Endothelial cell (in vitro differentiated cells): ENCODE measurements at regions not wholly inside any gene's neighbourhood (a gene's known extent, or its start where the extent isn't known, plus 50 kb on each side); places are given as distances from the start of the nearest gene placed in this dataset.

Experiments used
- DNase-seq: peaks from one replicate; pipeline ENCODE4 v3.0.0; 2021; ENCODE audit warnings: low spot score
- H3K27ac Mint-ChIP-seq: one replicate; pipeline ENCODE4 v1.8.0; 2021; ENCODE audit warnings: mixed read lengths, inconsistent platforms; ENCODE audit not compliant: unreplicated experiment
- H3K27me3 Mint-ChIP-seq: one replicate; pipeline ENCODE4 v1.8.0; 2021; ENCODE audit warnings: mild to moderate bottlenecking, moderate library complexity, mixed read lengths, inconsistent platforms; ENCODE audit not compliant: unreplicated experiment
- H3K36me3 Mint-ChIP-seq: one replicate; pipeline ENCODE4 v1.8.0; 2021; ENCODE audit warnings: mild to moderate bottlenecking, low read depth, mixed read lengths, inconsistent platforms; ENCODE audit not compliant: unreplicated experiment
- H3K4me1 Mint-ChIP-seq: one replicate; pipeline ENCODE4 v1.8.0; 2021; ENCODE audit warnings: mild to moderate bottlenecking, mixed read lengths, inconsistent platforms; ENCODE audit not compliant: unreplicated experiment
- H3K4me3 Mint-ChIP-seq: one replicate; pipeline ENCODE4 v1.8.0; 2021; ENCODE audit warnings: mild to moderate bottlenecking, mixed read lengths, inconsistent platforms; ENCODE audit not compliant: unreplicated experiment
- H3K9me3 Mint-ChIP-seq: one replicate; pipeline ENCODE4 v1.8.0; 2021; ENCODE audit warnings: mixed read lengths, inconsistent platforms; ENCODE audit not compliant: unreplicated experiment
- TF ChIP-seq, protein P1 (sequence below): fragments of 200-600 bp; sonication (generic); IDR thresholded peaks from one replicate; pipeline ENCODE4 v1.5.0; 2021; ENCODE audit warnings: antibody characterized with exemption; ENCODE audit not compliant: unreplicated experiment

DNA sequence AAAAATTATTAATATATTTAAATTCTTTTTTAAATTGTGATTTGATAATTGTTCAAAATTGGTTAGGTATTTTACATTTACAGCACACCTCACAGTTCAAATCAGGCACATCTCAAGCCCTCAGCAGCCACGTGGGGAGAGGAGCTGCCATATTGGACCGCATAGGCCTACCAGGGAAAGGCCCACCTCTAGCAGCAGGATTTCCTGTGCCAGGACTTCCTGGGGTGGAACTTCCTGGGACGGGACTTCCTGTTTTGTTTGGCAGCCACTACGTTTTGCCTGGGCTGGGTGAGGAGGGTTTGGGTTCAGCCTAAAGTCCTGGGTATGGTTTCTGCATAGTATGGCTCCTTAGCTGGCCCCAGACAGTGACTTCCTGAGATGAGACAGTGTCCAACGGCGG lies 298.5 kb upstream of the FOXF1 start:
- Mint-ChIP-seq H3K27ac (peak overlapping the region; percentile 65), H3K27me3 (peaks cover 12% of the 10 kb centered on the region), H3K4me1 (peaks cover 5% of the 10 kb centered on the region), H3K36me3 (peaks cover 15% of the 10 kb centered on the region), H3K4me3 (no peak overlapping the region), H3K9me3 (peaks cover 4% of the 10 kb centered on the region)
- TF ChIP-seq, protein P1, sequence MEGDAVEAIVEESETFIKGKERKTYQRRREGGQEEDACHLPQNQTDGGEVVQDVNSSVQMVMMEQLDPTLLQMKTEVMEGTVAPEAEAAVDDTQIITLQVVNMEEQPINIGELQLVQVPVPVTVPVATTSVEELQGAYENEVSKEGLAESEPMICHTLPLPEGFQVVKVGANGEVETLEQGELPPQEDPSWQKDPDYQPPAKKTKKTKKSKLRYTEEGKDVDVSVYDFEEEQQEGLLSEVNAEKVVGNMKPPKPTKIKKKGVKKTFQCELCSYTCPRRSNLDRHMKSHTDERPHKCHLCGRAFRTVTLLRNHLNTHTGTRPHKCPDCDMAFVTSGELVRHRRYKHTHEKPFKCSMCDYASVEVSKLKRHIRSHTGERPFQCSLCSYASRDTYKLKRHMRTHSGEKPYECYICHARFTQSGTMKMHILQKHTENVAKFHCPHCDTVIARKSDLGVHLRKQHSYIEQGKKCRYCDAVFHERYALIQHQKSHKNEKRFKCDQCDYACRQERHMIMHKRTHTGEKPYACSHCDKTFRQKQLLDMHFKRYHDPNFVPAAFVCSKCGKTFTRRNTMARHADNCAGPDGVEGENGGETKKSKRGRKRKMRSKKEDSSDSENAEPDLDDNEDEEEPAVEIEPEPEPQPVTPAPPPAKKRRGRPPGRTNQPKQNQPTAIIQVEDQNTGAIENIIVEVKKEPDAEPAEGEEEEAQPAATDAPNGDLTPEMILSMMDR, result no peak
- peak; percentile 24 for DNase-seq

DNA sequence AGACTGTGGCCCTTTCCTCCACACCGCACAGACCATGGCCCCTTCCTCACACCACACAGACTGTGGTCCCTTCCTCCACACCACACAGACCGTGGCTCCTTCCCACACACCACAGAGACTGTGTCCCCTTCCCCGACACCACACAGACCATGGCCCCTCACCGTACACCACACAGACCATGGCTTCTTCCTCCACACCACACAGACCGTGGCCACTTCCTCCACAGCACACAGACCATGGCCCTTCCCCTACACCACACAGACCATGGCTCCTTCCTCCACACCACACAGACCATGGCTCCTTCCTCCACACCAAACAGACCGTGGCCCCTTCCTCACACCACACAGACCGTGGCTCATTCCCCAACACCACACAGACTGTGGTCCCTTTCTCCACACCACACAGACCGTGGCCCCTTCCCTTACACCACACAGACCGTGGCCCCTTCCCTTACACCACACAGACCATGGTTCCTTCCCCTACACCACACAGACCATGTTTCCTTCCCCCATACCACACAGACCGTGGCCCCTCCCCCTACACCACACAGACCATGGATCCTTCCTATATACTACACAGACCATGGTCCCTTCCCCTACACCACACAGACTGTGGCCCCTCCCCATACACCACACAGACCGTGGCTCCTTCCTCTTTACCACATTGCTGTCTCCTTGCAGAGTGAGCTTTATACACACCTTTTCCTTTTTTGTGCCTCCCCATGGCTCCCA lies 297.5 kb upstream of the FOXF1 start:
- Mint-ChIP-seq H3K27me3 (peaks cover 12% of the 10 kb centered on the region), H3K36me3 (peaks cover 15% of the 10 kb centered on the region), H3K9me3 (peaks cover 4% of the 10 kb centered on the region), H3K27ac (peak overlapping the region; percentile 67), H3K4me3 (peak overlapping the region; percentile 47), H3K4me1 (peaks cover 5% of the 10 kb centered on the region)
- no peak for DNase-seq
- TF ChIP-seq, protein P1, result no peak

DNA sequence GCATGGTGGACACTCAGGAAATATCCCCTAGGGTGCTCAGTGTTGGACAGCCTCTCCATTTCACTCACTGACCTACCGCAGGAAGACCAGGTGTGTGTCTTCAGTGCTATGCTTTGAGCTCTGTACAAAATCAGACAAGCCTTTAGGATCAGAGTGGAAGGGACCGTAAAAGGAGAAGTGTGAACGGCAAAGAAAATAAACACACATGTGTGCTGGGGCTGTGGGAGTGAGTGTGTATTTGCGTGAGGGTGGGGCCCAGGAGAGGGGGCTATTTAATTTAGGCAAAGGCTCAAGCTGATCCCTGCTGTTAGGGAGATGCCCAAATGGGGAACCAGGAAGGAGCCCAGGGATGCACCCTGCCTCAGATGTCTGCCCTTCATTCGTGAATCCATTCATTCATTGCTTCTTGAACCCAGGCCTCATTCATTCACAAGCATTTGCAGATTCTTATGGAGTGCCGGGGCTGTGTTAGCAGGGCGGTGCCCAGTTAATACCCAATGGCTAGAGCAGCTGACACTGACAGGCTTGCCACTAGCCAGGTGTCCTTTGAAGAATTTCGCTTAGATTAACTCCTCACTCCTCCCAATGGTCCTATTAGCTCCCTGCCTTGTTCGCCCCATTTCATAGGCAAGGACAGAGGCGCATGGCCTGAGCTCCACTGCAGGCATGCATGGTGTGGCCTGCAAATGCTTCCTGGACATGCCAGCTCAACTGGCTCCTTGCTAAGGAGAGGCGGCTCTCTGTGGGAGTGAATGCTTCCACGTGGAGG lies 296.7 kb upstream of the FOXF1 start:
- no peak overlapping the region for H3K27ac Mint-ChIP-seq
- H3K9me3 Mint-ChIP-seq, result peaks cover 4% of the 10 kb centered on the region
- H3K4me1 Mint-ChIP-seq, result peaks cover 5% of the 10 kb centered on the region
- peaks cover 12% of the 10 kb centered on the region for H3K27me3 Mint-ChIP-seq
- H3K36me3 Mint-ChIP-seq, result peaks cover 15% of the 10 kb centered on the region
- TF ChIP-seq, protein P1, result no peak
- no peak for DNase-seq
- no peak overlapping the region for H3K4me3 Mint-ChIP-seq

DNA sequence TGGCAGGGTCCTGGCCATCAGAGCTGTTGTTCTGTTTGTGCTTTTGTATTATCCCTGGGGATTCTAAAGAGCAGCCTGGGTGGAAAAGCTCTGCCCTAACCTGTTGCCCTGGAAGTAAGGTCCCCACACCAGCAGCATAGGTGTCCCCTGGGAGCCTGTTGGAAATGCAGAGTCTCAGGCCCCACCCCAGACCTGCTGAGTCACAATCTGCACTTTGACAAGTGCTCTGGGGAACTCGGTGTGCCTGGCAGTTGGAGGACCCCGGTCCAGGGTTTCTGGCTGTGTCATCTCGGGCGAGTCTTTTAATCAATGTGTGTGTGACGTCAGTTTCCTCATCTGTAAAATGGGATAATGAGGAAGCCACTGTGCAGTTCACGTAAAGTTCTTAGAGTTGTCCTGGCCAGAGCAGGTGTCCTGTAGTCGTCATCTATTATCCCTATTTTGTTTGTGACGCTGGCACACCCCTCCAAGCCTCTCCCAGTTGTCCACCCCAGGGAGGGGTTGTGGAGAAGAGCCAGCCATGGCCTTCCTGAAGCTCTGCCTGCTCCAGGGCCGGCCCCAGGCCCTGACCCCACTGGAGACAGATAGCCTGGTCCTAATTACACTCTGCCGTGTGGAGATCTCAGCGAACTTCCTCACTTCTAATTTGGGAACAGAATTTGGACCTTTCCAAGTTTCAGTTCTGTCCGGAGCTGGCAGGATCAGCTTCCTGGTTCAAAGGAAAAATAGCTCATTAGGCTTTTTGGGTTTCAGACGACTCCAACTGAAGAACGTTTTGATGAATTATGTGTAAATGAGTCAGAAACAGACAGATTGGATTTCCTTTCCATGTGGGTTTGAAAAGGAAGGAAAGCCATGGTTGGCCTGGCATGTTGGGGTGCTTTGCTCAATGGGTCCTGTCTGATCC lies 295.7 kb upstream of the FOXF1 start:
- Mint-ChIP-seq H3K27me3 (peaks cover 12% of the 10 kb centered on the region), H3K27ac (no peak overlapping the region), H3K4me1 (peaks cover 5% of the 10 kb centered on the region), H3K4me3 (peak overlapping the region; percentile 1), H3K9me3 (peaks cover 4% of the 10 kb centered on the region), H3K36me3 (peaks cover 15% of the 10 kb centered on the region)
- no peak for DNase-seq
- TF ChIP-seq, protein P1, result no peak
